NCI-H1105 treated with DMSO at 0.1 percent for 48 hours (cell line): ENCODE measurements at regions not wholly inside any gene's neighbourhood (a gene's known extent, or its start where the extent isn't known, plus 50 kb on each side); places are given as distances from the start of the nearest gene placed in this dataset.
"Not testable (repeated sequence)": the region's sequence is repeated elsewhere in the genome, so short reads cannot be mapped to it uniquely, and the experiment has no call there.

Experiments
- DNase-seq: peaks from one replicate; lab custom pipeline; 2025; lab: John Stamatoyannopoulos, UW

DNA sequence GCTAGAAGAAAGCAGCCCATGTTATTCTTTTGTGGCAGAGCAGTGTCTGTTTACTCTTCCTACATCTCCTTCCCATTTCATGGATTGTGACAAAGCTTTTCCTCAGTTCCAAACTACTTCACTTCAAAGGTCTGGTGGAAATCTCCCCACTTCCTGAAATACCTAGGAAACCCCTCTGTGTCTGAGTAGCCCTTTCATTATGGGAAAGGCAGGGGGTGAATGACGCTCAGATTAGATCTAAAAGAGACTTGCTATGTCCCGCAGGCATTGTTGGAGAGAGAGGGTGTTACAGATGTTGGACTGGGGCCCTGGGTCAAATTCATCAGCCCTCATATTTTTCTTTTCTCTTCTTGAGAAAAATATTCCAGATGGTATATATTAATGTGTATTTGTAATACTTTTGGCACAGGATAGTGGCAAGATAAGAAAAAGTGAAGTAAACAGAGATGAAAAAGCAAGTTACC, 675.0 kb downstream of the IRS1 start:
- no peak for DNase-seq

- DNase-seq: no peak
These were observed 676.3 kb downstream of the IRS1 start for GRCh38 chr2:226123300-226123699.

- no peak for DNase-seq
These were observed 677.6 kb downstream of the IRS1 start for GRCh38 chr2:226122041-226122440.

DNA sequence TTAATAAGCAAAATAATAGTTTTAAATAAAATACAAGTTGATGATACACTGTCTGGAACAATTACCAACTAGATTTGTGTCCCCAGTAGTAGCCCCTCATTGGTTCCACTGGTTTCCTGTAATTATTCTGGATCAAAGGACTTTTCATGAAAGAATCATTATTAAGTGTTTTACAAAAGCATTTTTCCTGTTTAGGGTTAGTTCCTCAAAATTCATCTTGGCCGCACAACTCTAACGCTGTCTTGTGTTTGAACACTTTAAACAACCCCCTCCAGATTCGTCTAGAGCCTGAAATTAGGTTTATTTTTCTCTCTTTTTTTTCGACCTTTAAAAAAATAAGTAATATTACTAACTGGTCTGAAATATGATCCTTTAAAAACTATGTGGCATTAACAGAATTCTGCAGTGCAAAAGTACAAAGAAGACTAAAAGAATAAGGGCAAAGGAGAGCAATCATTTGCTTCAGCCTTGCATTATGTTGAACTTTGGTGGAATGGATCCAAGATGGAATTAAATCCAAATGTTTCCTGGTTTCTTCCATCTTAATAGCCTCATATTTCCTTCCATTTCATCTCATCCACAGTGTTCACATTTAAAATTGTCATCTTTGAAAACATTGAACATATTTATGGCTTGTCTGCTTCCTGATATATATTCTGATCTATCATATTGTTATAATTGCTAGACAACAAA, 678.4 kb downstream of the IRS1 start:
- DNase-seq: no peak

- DNase-seq: no peak
These were observed 680.9 kb downstream of the IRS1 start for GRCh38 chr2:226118471-226119429.

DNA sequence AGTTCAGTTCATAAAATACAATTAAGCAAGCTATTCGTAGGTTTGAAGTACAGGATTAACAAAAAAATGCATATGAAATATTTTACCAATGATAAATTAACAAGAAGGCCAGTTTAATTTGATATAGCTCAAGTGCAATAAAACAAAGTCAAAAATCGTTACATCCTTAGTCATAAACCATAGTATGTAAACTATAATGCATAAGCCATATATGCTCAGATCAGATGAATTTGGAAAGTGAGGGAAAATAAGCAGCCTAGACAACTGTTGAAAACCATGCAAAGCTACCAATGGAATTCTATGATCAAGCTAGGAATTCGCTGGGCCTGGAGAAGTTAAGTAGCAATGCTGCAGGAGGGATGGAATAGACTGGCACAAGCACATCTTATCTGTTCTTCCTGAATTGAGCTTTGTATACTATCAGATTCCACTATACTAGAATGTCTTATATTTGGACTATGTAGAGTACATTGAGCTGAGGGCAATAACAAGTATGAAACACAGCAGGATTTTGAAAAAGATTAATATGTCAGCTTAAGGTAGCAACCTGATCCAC, 682.0 kb downstream of the IRS1 start:
- DNase-seq: no peak

DNA sequence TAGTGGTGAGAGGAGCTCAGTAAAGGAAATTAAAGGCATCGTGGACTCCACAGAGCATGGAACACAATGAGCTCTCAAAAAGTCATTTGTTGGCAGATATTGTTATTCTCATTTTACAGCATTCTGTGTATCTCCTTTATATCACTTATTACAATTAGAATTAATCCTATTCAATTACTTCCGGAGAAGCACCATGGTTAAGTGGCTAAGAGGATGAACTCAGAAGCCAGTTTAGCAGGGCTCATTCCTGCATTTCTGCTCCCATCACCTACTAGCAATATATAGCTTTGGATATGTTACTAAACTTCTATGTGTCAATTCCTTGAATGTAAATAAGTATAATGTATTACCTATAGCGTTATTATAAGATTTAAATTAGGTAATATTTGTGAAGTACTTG, 683.3 kb downstream of the IRS1 start:
- no peak for DNase-seq

GRCh38 chr2:226115832-226116200, 683.8 kb downstream of the IRS1 start:
- no peak for DNase-seq

DNA sequence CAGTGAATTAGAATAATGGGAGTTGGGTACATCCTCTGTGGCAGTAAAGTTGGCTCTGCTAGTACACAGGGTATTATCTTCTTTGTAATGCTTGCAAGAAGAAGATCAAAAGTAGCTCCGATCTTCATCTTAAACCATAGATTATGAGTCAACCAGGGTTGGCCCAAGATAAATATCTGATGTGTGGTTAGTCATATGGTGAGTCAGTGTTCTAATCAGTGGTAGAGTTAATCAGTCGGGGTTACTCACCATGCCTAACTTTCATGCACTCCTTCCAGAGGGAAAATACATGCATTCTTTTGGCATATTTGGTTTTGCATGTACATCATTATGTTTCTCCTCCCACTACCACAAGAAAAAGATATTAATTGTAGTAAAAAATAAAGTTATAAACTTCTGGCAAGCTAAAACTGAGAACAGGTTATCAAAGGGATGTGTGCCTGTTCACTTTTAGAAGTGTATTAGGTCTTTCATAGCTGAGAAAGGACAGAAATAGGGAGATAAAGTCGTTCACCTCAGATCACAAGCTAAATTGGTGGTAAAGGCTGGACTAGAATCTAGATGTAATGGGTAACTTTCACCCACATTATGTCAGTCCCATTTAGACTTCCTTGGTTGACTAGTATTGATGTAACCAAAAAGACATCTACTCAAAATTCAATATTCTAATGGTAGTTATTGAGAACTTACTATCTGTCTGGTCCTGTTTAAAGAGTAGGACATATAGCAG, 684.4 kb downstream of the IRS1 start:
- DNase-seq: no peak

DNA sequence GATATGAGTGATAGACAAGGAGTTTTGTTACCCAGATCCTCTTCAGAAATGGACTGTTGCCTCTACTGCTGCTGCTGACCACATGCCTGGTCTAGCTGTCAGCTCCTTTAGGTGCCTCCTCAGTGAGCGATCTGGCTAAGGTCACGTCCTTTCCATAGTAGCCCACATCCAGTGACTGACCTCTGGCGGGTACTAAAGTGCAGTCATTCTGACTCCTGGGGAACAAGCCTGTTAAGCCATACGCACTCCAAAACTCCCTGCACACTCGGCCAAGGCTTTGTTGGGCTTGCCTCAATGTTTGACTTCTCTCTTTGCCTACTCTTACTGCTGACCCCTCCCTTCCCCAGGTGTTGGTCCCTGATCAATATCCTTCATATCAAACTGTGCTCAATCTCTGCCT, 685.2 kb downstream of the IRS1 start:
- no peak for DNase-seq

DNA sequence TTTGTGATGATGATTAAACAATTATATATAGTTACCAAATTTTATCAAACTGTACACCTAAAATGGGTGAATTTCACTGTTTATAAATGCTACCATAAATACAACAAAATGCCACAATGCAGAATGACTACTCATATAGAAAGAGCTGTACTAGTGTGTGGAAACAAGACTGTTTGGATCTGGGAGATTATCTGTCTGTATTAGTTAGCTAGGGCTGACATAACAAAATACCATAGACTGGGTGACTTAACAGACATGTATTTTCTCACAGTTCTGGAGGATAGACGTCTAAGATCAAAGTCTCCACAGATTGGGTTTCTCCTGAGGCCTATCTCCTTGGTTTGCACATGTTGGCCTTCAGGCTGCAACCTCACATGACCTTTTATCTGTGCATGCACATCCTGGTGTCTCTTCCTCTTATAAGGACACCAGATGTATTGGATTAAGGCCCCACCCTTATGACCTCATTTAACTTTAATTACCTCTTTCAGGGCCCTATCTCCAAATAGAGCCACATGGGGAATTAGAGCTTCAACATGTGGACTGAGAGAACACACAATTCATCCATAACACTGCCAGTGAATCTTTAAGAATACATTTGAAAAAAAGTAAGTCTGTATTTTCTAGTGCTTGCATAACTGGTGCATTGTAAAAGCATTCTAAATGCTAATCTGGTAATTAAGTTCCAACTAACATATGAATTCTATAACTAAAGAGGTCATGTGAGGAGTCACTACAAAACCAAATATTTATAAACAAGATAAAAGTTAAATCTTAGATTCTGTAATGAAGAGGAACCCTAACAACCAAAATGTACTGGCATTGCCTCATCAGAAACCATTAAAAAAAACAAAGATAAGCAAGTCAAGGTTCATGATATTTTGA, 699.6 kb downstream of the NYAP2 start:
- no peak for DNase-seq

GRCh38 chr2:226095058-226095457, 695.5 kb downstream of the NYAP2 start:
- DNase-seq: no peak

- no peak for DNase-seq
These were observed 693.9 kb downstream of the NYAP2 start for GRCh38 chr2:226093364-226093763.

GRCh38 chr2:226088366-226088674, 688.8 kb downstream of the NYAP2 start:
- no peak for DNase-seq

GRCh38 chr2:226087505-226088365, 688.2 kb downstream of the NYAP2 start:
- no peak for DNase-seq

- DNase-seq: no peak
These were observed 687.5 kb downstream of the NYAP2 start for GRCh38 chr2:226087051-226087450.

DNA sequence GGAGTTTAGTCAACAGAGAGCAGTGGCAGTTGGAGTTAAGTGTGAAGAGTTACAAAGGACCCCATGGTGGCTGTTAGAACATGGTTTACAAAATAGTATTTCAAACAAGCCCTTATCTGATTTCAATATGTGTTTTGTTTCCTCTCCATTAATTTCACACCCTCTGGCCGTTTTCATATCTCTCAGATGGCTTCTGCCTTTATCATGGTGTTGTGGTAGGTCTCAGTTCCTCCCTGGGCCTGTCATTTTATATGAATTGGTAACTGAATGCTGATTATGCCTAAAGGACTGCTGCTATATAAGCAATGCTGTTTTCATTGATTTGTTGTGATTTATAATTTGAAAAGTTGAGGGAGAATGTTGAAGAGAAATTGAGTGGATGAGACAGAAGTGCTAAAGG, 686.7 kb downstream of the NYAP2 start:
- DNase-seq: no peak

DNA sequence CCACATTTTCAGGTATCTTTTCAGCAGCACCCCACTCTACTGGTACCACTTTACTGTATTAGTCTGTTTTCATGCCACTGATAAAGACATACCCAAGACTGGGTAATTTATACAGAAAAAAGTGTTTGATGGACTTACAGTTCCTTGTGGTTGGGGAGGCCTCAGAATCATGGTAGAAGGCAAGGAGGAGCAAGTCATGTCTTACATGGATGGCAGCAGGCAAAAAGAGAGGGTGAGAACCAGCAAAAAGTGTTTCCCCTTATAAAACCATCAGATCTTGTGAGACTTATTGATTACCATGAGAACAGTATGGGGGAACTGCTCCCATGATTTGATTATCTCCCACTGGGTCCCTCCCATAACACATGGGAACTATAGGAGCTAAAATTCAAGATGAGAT, 685.9 kb downstream of the NYAP2 start:
- DNase-seq: not testable (repeated sequence)

DNA sequence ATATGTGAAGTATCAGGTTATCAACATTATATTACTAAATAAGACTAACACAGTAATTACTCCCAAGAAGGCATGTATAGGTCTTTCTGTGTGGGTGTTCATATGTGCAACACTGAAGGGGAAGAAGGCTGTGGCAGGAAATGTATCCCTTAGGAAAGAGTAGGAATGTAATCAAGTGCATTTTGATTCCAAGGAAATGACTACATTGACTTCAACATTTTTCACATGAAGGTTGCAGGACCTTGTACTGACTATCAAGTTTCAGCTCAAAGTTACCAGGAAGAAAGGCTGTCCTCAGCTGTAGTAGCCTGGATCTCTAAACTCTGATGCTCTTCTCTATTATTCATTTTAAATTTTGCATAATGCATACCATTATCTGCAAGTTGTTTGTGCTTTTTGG, 680.8 kb downstream of the NYAP2 start:
- no peak for DNase-seq

- DNase-seq: no peak
These were observed 680.2 kb downstream of the NYAP2 start for GRCh38 chr2:226079671-226080181.
